GM18870 (cell line): ENCODE measurements at regions not wholly inside any gene's neighbourhood (a gene's known extent, or its start where the extent isn't known, plus 50 kb on each side); places are given as distances from the start of the nearest gene placed in this dataset.

Experiments
- ATAC-seq: cut with Tn5 transposase; IDR thresholded peaks from one replicate; pipeline ENCODE4 v1.9.1; 2021; ENCODE audit warnings: moderate library complexity; ENCODE audit not compliant: unreplicated experiment

- ATAC-seq, result no peak
These were observed 60.9 kb upstream of the CHRM2 start for GRCh38 chr7:136807598-136807997.

GRCh38 chr7:136803028-136803427 lies 65.4 kb upstream of the CHRM2 start:
- ATAC-seq, result no peak

- ATAC-seq, result no peak
These were observed 84.5 kb upstream of the CHRM2 start for GRCh38 chr7:136783934-136784333.

GRCh38 chr7:136741941-136742340 lies 126.5 kb upstream of the CHRM2 start:
- ATAC-seq, result no peak

GRCh38 chr7:136728945-136729344 lies 139.5 kb upstream of the CHRM2 start:
- no peak for ATAC-seq

GRCh38 chr7:136726460-136726859 lies 142.0 kb upstream of the CHRM2 start:
- ATAC-seq, result no peak

- ATAC-seq, result no peak
These were observed 150.4 kb upstream of the CHRM2 start for GRCh38 chr7:136717910-136718557.

GRCh38 chr7:136714062-136714461 lies 154.4 kb upstream of the CHRM2 start:
- no peak for ATAC-seq

- ATAC-seq, result no peak
These were observed 157.7 kb upstream of the CHRM2 start for GRCh38 chr7:136710751-136711150.

GRCh38 chr7:136709876-136710275 lies 158.6 kb upstream of the CHRM2 start:
- no peak for ATAC-seq

- ATAC-seq, result no peak
These were observed 165.5 kb upstream of the CHRM2 start for GRCh38 chr7:136702913-136703312.

GRCh38 chr7:136698977-136699376 lies 169.5 kb upstream of the CHRM2 start:
- ATAC-seq, result no peak

GRCh38 chr7:136698231-136698630 lies 170.2 kb upstream of the CHRM2 start:
- ATAC-seq, result no peak

GRCh38 chr7:136697271-136697670 lies 171.2 kb upstream of the CHRM2 start:
- ATAC-seq, result no peak

GRCh38 chr7:136693166-136694119 lies 175.0 kb upstream of the CHRM2 start:
- peak; percentile 76 for ATAC-seq

GRCh38 chr7:136692221-136692620 lies 176.2 kb upstream of the CHRM2 start:
- no peak for ATAC-seq

- no peak for ATAC-seq
These were observed 179.9 kb upstream of the CHRM2 start for GRCh38 chr7:136688601-136689000.

- no peak for ATAC-seq
These were observed 180.6 kb upstream of the CHRM2 start for GRCh38 chr7:136687693-136688322.

GRCh38 chr7:136685501-136686173 lies 182.8 kb upstream of the CHRM2 start:
- ATAC-seq, result no peak

- ATAC-seq, result peak; percentile 79
These were observed 190.7 kb upstream of the CHRM2 start for GRCh38 chr7:136677471-136678365.
